Progenitor cell of endocrine pancreas (in vitro differentiated cells): ENCODE measurements at regions not wholly inside any gene's neighbourhood (a gene's known extent, or its start where the extent isn't known, plus 50 kb on each side); places are given as distances from the start of the nearest gene placed in this dataset.

Source experiments
- DNase-seq: peaks from one replicate; pipeline ENCODE4 v3.0.0; 2021; ENCODE audit warnings: low spot score; ENCODE audit not compliant: unreplicated experiment
- H3K27ac Mint-ChIP-seq: 2 replicates; pipeline ENCODE4 v1.8.0; 2021; ENCODE audit warnings: mild to moderate bottlenecking, moderate library complexity, mixed read lengths
- H3K27me3 Mint-ChIP-seq: 2 replicates; pipeline ENCODE4 v1.8.0; 2021; ENCODE audit warnings: mixed read lengths
- H3K36me3 Mint-ChIP-seq: 2 replicates; pipeline ENCODE4 v1.8.0; 2022; ENCODE audit warnings: mixed read lengths; ENCODE audit not compliant: insufficient read depth
- H3K4me1 Mint-ChIP-seq: 2 replicates; pipeline ENCODE4 v1.8.0; 2021; ENCODE audit warnings: low read depth, mixed read lengths
- H3K4me3 Mint-ChIP-seq: 2 replicates; pipeline ENCODE4 v1.8.0; 2021; ENCODE audit warnings: low read depth, mild to moderate bottlenecking, moderate library complexity, mixed read lengths
- H3K9me3 Mint-ChIP-seq: 2 replicates; pipeline ENCODE4 v1.8.0; 2021; ENCODE audit warnings: low read depth, mixed read lengths
- CTCF ChIP-seq: fragments of 200-600 bp; sonication (generic); IDR thresholded peaks from one replicate; pipeline ENCODE4 v1.5.0; 2021; ENCODE audit warnings: antibody characterized with exemption, mild to moderate bottlenecking; ENCODE audit not compliant: unreplicated experiment

GRCh38 chr12:107339487-107339886, 246.1 kb upstream of the CRY1 start:
- Mint-ChIP-seq H3K36me3 (no peaks in the 10 kb centered on the region), H3K4me1 (no peaks in the 10 kb centered on the region), H3K27me3 (peaks cover 45% of the 10 kb centered on the region), H3K27ac (no peak overlapping the region), H3K9me3 (no peaks in the 10 kb centered on the region), H3K4me3 (no peak overlapping the region)
- no peak for TF ChIP-seq CTCF
- DNase-seq, result no peak

GRCh38 chr12:107339932-107340331, 246.6 kb upstream of the CRY1 start:
- Mint-ChIP-seq H3K4me1 (no peaks in the 10 kb centered on the region), H3K27me3 (peaks cover 40% of the 10 kb centered on the region), H3K36me3 (no peaks in the 10 kb centered on the region), H3K4me3 (no peak overlapping the region), H3K9me3 (no peaks in the 10 kb centered on the region), H3K27ac (no peak overlapping the region)
- TF ChIP-seq CTCF, result no peak
- DNase-seq, result no peak

- Mint-ChIP-seq H3K4me1 (no peaks in the 10 kb centered on the region), H3K27ac (no peak overlapping the region), H3K4me3 (no peak overlapping the region), H3K9me3 (no peaks in the 10 kb centered on the region), H3K36me3 (no peaks in the 10 kb centered on the region), H3K27me3 (peaks cover 35% of the 10 kb centered on the region)
- DNase-seq, result no peak
- TF ChIP-seq CTCF, result no peak
Measured at GRCh38 chr12:107340898-107341297, 247.5 kb upstream of the CRY1 start.

- DNase-seq, result no peak
- H3K4me1 Mint-ChIP-seq, result no peaks in the 10 kb centered on the region
- no peak for TF ChIP-seq CTCF
- no peak overlapping the region for H3K27ac Mint-ChIP-seq
- H3K36me3 Mint-ChIP-seq, result no peaks in the 10 kb centered on the region
- H3K4me3 Mint-ChIP-seq, result no peak overlapping the region
- peaks cover 22% of the 10 kb centered on the region for H3K27me3 Mint-ChIP-seq
- no peaks in the 10 kb centered on the region for H3K9me3 Mint-ChIP-seq
Measured at GRCh38 chr12:107344035-107344808, 250.9 kb upstream of the CRY1 start.

GRCh38 chr12:107347261-107347660, 253.9 kb upstream of the CRY1 start:
- no peak overlapping the region for H3K4me3 Mint-ChIP-seq
- H3K27ac Mint-ChIP-seq, result no peak overlapping the region
- TF ChIP-seq CTCF, result no peak
- DNase-seq, result no peak
- H3K36me3 Mint-ChIP-seq, result no peaks in the 10 kb centered on the region
- no peaks in the 10 kb centered on the region for H3K4me1 Mint-ChIP-seq
- H3K9me3 Mint-ChIP-seq, result no peaks in the 10 kb centered on the region
- peaks cover 10% of the 10 kb centered on the region for H3K27me3 Mint-ChIP-seq
